ENCODE measurements at regions not wholly inside any gene's neighbourhood (a gene's known extent, or its start where the extent isn't known, plus 50 kb on each side); places are given as distances from the start of the nearest gene placed in this dataset.

GRCh38 chr10:111277661-111278060 is 200.8 kb downstream of the ADRA2A start (continued):
- TF ChIP-seq KDM5A (IDR thresholded peaks at IDR 0.05; ENCODE audit: low read length) (no peak), MAFK (IDR thresholded peaks at IDR 0.05; ENCODE audit: low read depth, low read length) (no peak)

Measured in H1 (cell line).